GM19239 (cell line): ENCODE measurements at regions not wholly inside any gene's neighbourhood (a gene's known extent, or its start where the extent isn't known, plus 50 kb on each side); places are given as distances from the start of the nearest gene placed in this dataset.
A peak's percentile ranks its signal among the peaks of the same experiment; 100 is the strongest.

Experiments
- DNase-seq: peaks from one replicate; pipeline ENCODE4 v3.0.0; 2011; ENCODE audit warnings: low spot score; ENCODE audit not compliant: insufficient read length
- FAIRE-seq: peaks from 2 replicates; lab custom pipeline; 2011; peaks lifted over from hg19 to GRCh38; lab: Jason Lieb, UNC

DNA sequence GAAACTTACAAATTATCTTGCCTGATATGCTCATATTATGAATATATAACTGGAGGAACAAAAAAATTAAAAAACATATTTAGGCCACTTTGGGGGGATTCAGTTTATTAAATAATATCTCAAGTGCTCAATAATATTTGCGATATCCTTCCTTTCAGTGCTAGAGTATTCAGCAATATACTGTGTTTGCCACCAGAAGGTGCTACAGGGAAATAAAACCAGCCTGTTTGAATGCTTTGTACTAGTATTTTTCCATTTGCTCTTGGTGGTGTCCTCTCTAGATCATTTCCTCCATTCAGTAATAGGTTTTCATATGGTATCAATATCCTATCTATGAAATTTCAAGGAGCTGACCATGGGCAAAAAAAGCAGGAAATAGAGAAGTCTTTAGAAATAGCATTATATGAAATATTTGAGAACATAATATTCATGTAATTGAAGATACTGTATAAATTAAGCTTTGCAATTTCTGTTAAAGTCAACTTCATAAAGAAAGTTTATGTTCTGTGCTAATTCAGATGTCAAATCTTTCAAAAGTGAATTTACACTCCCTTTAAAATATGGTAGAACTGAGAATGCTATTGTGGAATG is 106.2 kb upstream of the NAV3 start:
- FAIRE-seq (peak; percentile 75), DNase-seq (no peak)

DNA sequence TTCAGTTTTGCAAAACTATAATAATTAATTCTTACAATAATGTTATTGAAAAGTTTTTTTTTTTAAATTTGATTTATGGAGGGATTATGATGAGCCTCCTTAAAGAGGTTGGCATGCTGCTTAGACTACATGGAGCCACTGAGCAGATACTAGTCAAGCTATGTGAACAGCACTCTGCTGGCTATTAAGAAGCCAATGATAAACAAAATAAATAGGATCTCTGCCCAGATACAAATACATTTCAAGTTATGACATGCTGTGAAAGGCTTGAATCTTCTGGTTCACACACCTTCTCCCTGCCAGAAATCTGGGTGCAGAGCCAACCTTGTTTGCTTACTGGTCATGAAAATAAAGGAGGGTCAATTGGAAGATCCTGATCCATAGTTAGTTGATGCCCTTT is 107.4 kb upstream of the NAV3 start:
- FAIRE-seq (no peak), DNase-seq (no peak)

DNA sequence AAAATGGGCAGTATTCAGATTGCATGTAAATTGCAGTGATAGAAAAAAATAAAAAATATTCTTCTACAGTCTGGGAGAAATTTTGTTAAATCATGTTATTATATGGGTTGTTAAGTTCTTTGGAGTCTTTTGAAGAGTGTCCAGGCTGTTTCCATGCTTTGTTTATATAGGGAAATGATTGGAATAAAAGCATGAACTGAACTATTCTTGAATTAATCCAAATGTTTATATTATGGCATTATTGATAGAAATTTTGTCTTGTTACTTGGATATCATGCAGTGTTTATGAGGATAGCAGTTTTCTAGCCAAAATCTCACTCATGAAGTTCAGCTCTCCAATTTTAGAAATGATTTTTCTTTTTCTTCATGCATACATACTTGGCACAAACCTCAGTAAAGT is 108.2 kb upstream of the NAV3 start:
- FAIRE-seq (no peak), DNase-seq (no peak)

DNA sequence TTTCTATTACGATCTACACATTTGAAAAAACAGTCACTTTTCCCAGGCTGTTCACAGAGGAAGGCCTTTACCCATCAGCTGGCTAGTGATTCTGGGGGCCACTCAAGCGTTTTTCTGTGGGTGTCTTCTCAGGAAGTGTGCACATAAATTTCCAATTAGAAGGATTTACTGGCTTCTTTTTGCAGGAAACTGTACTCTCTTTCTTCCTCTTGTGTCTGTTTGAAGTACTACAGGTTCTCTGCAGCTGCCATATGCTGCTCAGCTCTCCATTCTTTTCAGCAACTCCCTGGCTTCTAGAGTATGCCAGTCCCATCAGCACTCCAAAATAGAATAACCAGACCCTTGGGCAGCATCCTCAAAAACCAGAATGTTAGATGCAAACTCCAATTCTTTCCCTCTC is 110.4 kb upstream of the NAV3 start:
- FAIRE-seq (no peak), DNase-seq (no peak)

DNA sequence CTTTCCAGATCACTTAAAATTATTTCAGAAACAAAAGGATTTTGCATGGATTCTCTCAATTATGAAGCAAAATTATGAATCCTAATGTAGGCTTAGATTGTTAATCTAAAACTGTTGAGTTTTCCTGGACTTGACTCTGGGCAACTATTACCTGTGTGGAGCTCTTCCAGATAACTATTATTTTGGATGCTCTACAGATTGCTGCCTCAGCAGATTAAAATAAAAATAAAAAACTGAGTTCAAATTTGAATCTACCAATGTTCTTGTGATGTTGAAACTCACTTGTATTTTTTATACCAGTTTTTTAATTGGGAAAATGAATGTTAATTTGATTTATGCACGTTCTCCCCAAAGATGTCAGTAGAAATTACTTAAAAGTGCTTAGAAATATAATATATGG is 120.5 kb upstream of the NAV3 start:
- DNase-seq: no peak
- no peak for FAIRE-seq

DNA sequence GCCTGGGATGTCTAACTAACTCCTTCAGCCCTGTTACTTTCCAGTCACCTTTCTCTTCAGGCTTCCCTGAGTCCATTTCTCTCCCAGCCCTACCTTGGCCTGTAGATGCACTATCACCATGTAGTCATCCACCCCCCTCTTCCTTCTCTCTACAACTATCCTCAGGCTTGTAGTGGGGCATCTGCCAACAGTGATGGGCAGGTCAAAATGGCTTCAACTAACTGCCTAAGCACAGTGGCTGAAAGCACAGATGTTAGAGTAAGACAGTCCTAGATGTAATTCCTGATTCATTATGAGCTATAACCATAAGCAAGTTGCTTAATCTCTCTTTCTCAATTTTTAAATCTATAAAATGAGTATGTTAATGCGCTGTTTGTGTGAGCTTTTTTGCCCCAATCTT is 133.6 kb upstream of the NAV3 start:
- FAIRE-seq: no peak
- DNase-seq: no peak

DNA sequence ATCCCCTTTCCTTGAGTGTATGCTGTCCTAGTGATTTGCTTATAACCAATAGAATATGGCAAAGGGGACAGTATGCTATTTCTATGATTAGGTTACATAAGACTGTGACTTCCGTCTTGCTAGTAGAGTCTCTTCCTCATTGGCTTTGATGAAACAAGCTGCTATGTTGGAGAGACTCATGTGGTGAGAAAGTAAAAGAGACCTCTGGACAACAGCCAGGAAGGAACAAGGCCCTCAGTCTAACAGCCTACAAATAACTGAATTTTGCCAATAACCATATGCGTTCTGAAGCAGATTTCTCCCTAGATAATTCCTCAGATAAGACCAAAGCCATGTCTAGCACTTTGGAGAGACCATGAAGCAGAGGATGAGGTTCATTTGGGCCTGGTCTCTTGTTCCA is 134.5 kb upstream of the NAV3 start:
- FAIRE-seq: no peak

DNA sequence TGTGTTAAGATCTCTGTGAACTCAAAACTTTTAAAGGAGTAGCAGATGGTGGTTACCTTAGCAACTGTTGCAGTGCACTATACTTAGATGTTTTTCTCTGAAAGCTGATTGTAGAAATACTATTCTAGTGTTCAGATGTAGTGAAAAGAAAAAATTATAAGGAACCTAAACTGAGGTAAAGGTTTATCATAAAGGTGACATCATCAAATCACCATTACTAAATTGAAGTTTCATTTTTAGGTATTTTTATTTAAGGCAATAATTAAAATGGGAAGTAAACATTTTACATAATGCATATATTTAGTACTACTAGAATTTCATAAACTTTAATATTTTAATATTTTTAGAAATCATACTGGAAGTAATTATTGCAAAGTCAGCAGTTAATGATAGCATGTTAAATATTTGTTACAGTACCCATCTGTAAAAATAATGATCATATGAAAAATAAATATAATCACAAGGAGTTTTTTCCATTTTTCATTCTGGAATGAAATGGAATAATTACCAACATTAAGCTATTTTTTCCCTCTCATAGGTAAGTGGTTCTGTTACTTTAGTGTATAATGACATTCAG is 141.1 kb upstream of the NAV3 start:
- DNase-seq (no peak), FAIRE-seq (no peak)

More for the DNA sequence above, 134.5 kb upstream of the NAV3 start:
- no peak for DNase-seq

DNA sequence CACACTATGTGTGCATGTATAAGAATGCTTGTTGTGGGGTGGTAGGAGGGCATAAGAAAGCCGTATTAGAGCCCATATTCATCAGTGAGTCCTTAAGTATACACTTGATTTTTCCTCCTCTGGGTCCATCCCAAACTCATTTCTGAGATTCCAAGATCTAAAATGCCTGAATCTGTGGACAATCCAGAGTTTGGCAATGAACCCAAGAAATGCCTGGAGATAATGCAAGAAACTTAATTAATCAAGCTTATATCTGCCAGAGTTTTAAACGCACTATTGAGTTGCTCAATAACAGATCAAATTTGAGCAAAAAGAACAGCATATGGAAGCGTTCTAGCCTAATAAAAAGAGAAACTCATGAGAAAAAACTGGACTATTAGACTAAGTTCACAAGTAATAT is 143.4 kb upstream of the NAV3 start:
- no peak for DNase-seq
- no peak for FAIRE-seq

DNA sequence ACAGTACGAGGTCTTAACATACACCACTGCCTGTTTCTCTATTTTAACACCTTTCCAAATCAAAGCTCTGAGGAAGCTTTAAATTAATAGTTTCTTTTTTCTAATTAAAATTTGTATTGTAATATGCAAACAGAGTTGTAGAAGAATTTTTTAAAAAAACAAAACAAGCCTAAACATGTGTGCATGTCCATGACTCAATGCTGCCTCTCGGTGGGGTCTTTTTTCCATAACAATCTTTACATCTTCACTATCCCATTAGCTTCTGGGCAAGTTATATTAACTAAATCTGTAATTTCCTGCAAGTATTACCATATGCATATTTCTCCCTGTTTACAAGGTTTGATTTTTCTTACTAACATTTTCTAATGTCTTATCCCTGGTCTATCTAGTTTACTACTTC is 143.9 kb upstream of the NAV3 start:
- FAIRE-seq (no peak), DNase-seq (no peak)

DNA sequence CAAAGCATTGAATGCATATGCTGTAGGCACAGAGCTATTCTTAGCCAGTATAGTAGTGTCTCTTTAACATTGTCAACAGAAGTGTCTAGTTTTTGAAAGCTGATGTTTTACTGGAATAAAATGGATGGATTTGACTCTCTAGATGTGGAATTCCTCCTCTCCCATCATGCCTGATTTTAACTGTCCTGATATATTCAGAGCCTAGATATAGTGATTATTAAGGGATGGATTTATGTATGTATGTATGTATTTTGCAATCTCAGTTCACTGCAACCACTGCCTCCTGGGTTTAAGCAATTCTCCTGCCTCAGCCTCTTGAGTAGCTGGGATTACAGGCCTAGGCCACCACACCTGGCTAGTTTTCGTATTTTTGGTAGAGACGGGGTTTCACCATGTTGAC is 144.8 kb upstream of the NAV3 start:
- no peak for FAIRE-seq

DNA sequence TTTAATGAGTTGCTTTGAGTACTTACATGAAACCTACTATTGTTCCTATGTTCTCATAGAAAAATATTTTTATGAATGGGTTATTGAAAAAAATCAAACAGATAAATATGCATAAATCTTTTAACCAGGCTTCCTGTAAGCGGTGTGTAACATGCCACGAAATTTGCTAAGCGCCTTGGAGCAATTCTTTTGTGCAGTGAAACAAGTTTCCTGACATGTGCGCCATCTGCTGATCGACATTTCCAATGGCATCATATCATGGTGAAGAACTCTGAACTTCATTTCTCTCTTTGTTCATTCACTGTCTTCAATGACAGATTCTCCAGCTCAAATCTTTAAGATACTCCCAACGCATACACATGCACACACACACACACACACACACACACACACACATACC is 145.6 kb upstream of the NAV3 start:
- FAIRE-seq (peak; percentile 86), DNase-seq (peak; percentile 1)

More for the DNA sequence above, 144.8 kb upstream of the NAV3 start:
- DNase-seq: no peak

DNA sequence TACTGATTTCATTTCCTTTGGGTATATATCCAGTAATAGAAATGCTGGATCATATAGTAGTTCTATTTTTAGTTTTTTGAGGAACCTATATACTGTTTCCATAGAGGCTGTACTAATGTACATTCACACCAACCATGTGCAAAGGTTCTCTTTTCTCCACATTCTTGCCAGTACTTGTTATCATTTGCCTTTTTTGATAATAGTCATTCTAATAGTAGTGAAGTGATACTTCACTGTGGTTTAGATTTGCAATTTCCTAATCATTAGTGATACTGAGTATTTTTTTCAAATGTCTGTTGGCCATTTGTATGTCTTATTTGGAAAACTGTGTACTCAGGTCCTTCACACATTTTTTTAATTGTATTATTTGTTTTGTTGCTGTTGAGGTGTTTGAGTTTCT is 148.2 kb upstream of the NAV3 start:
- DNase-seq (no peak), FAIRE-seq (no peak)

DNA sequence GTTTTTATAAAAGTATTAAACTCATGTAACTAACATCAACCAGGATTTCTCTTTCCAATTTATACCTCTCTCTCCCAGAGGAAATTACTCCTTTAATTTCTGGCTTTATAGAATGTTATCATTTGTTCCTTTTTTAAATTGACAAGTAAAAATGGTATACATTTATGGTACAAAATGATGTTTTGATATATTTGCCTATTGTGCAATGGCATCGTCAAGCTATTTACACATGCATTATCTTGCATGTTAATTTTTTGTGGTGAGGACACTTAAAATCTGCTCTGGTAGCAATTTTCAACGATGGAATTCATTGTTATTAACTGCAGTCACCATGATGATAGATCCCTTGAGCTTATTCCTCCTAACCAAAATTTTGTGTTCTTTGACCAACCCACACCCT is 149.0 kb upstream of the NAV3 start:
- DNase-seq (no peak), FAIRE-seq (no peak)

DNA sequence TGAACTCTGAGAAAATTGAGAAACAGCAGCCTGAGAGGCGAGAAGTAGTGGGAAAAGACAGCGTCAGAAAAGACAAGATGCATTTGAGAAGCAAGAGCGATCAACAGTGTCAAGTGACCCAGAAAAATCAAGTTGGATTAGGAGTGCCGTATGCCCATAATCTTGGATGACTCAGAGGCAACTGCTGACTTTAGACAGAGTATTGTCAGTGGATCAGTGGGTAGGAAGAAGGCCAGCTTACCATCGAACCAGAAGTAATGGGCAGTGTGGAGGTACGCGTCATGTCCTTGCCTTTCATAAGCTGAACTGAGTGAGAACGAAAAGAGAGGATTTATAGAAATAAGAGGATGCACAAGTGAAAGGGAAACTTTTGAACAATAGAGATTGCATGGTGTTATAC is 151.0 kb upstream of the NAV3 start:
- DNase-seq (no peak), FAIRE-seq (no peak)

DNA sequence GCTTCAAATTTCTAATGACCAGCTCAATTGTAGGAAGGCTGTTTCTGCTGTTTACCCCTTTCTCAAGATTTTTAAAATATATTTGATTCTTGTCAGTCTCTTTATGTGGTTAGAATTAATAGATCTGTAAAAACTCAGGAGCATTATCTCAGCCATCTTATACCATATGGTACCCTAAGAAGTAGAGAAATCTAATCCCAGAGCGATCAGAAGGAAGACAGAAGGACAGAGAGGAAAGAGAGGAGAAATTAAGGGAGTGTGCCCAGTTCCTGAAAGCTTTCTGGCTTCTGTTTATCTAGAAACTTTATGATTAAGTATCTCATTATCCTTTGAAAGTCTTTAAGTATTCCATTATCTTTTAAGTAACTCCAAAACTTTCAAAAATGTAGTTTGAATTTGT is 152.1 kb upstream of the NAV3 start:
- DNase-seq (no peak), FAIRE-seq (no peak)

DNA sequence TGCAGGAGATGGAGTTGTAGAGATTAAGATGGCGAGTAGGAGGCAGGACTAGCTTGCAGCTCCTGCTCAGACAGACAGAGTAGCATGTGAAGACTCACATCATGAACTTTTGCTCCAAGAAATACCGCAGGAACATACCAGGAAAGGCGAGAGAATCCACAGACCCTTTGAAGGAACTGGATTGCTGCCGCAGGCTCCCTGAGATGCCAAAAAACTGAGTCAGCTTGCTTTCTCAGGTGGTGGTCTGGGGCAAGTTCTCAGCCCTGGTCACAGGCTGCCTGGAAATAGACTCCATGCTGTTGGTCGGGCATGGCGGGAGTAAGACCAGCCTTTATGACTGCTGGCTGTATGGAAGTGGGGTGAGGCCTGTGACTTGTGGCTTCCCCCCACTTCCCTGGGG is 163.6 kb upstream of the NAV3 start:
- FAIRE-seq: no peak
- no peak for DNase-seq

DNA sequence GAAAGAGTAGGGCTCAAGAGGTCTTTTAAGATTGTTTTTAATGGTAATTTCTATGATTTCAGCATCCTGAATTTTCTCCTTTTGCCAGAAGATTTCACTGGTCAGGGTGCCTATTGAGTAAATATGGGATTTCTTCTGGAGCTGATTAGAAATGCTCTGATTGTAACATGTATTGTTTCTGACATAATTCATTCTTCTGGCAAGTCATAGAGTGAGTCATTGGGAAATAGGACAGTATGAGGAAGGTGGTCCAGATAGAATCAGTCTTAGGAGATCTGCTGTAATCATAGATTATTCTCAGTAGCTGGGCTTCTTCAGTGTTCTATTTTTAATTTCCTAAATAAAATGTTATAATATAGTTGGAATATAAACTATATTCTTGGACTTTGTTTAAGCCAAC is 182.0 kb upstream of the NAV3 start:
- FAIRE-seq (no peak), DNase-seq (no peak)

DNA sequence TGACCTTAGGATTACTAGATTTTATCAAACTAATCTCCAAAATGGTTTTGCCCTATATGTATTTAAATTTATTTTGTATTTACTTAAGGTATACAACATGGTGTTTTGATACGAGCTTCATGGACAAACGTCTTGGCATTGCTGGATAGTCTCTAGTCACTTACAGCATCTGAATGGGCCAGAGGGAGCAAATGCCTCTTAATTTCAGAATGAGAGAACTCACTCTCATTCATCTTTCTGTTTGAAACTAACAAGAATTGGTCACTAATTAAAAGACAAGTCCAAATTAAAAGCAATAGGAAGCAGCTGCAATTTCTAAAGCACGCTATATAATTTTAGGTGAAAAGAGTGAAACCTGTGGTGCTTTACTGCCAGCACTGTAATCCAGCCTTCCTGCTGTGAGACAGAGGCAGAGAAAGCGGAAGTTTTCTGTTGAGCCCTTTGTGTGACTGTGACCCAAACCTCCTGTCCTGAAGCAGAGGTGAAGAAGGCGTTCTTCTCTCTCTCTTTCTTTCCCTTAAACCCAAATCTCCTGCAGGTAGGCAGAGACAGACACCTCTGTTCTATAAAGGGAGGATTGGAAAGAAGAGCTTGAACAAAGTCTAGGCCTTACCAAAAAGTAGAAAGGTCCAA is 184.6 kb upstream of the NAV3 start:
- FAIRE-seq (no peak), DNase-seq (no peak)

DNA sequence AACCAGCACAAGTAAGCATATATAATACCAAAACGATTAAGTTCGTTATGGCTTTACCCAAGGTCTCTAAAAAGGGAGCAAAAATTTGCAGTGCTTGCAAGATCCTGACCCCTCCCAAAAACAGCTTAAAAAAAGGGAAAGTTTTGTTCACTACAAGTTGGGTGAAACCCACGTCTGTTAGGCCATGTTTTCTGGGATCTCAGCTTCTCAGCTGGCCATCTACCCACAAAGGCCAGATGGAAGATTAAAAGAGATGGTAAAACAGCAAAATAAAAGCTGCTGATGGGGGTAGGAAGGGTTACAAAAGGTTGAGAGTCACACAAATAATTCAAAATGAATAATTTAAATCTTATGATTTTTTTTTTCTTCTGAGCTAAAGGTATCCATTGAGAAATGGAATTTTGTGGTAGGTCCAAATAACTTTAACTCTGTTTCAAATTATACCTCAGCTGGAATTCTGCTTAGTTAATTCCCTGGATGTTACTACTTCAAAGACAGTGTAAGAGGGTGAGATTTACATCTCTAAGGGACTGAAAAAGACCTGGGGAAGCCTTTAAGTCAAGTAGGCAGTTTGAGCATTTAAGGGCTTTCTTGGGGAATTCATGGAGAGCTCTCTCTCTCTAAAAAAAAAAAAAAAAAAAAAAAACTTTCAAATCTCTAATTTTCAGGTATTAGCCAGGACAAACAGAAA is 185.6 kb upstream of the NAV3 start:
- FAIRE-seq (no peak), DNase-seq (no peak)

DNA sequence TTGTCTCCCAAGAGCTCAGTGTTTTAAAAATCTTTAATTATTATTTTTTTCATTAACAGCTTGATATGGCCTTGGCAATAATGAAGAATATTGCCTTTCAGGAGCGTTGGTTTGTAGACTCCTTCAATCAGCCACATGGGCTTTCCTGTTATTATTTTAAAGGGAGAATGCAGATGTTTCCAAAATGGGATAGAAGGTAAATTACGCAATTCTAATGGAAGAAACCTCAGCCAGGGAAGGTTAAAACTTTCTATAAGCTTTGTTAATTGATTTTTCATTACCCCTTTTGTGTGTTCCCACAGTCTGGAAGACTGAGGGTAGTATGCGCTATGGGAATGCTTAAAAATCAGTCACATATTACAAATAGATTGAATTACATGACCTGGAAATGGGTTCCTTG is 188.4 kb upstream of the NAV3 start:
- no peak for DNase-seq
- FAIRE-seq: no peak

DNA sequence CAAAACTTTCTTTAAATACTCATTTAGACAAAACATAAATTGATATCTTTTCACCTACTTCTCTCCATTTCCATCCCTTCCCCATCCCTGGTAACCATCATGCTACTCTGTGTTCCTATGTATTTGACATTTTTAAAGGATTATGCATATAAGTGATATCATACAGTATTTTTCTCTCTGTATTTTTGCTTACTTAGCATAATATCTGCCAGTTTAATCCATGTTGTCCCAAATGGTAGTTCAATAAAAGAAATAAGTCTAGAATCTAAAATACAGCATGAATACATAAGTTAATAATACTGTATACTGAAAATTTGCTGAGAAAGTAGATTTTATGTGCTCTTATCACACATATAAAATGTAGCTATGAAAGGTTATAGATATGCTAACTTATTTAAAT is 190.3 kb upstream of the NAV3 start:
- no peak for DNase-seq
- no peak for FAIRE-seq
